GM19438 (cell line): ENCODE measurements at regions not wholly inside any gene's neighbourhood (a gene's known extent, or its start where the extent isn't known, plus 50 kb on each side); places are given as distances from the start of the nearest gene placed in this dataset.
"Not testable (repeated sequence)": the region's sequence is repeated elsewhere in the genome, so short reads cannot be mapped to it uniquely, and the experiment has no call there.

Source experiments
- ATAC-seq: cut with Tn5 transposase; IDR thresholded peaks from one replicate; pipeline ENCODE4 v1.9.1; 2021; ENCODE audit warnings: low read depth; ENCODE audit not compliant: unreplicated experiment

DNA sequence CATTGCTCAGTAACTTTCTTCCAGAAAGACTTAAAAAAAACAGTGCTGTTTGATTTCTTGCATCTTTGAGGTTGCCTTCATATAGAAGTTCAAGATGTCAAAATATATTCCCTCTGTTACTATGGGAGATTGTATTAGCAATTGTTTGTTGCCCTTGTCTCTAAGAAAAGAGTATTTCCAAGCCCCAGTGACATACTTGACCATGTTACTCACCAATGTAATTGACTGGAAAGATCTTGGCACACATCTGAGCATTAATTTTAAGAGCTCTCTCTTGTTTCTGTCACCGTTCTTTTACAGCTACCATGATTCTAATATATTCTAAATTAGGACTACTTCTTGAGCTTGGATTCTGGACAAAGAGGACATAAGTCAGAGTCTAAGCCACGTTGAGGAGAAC is 902.7 kb upstream of the EPHA5 start:
- ATAC-seq, result no peak

DNA sequence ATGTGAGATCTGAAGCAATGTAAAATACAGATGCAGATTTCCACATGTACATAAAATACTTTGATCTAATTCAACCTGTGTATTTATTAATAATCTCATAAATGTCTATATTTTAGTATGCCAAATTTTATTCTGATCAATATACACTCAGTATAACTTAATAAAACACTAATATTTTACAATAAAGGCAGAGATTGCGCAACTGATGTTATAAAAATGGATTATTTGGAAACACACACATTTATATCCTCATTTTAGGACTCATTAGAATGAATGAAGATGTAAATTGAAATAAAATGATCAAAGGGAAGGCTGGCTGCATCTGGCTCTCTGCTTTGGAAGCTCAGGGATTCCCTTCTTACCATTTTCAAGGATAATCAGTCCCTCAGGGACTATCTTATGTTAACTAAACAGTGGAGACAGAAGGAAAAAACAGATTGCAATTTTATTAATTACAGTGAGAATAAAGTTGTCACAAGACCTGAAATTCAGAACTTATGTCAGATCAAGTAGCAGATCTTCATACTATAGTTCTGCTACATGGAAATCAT is 900.9 kb upstream of the EPHA5 start:
- ATAC-seq, result no peak

DNA sequence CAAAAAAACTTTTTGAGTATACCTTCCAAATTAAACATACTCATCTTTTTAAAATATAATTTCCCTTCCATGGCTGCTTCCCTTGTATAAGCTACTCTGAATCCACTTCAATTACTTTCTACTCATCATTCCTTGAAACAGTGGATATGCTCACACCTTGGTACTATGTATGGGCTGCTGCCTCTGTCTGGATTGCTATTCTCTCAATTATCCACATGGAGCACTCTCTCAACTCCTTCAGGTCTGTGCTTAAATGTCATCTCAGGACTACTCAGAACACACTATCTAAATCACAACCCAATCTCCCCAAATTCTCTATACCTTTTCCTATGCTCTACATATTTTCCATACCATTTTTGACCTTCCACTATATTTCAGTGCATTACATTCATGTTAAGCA is 898.9 kb upstream of the EPHA5 start:
- no peak for ATAC-seq

DNA sequence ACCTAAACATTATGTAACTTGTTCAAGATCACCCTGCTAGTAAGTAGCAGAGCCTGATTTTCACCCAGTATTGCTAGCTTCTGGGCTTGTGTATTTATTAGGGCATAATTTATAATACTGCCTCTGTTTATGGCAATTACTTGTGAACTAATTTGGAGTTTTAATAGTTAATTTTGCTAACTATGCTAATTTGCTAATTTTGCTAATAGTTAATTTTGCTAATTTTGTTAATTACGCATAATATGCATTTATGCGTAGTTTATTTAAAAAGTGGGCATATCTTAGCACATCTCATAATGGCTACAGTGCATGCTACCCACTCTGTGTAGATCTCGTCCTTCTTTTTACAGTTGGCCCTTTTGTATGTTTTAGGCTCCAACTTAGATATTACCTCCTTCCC is 898.1 kb upstream of the EPHA5 start:
- ATAC-seq, result no peak

DNA sequence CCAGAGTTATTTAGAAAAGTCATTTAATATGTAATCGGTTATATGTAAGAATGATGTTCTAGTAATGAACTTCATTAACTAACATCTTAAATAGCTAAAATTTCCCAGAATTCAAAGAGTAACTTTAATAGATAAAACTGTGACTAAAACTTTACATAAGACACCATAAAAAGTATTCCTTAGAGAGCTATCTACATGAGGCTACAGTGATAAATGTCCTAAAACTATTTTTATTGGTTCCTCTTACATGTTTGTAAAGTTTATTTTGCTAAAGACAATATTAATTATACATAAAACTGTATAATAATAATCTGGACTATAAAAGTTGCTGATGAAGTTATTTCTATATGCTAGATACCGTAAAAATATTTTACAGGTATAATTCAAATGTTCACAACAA is 897.7 kb upstream of the EPHA5 start:
- ATAC-seq, result no peak

DNA sequence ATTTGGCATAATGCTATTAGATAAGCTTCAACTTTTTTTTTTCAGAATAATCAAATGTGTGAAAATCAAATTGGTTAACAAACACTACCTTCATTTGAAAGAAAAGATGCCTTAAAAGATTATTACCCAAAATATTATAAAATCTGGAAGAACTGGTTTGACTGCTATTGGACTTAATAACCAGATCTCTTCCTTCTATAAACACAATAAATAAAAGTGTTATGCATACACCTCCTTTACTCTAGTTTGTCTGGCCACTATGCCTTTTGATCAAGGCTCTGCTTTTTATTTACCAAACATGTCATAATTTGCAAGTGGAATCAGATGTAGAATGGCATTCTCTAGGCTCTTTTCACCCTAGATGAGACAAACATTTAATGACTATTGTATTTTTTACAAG is 897.3 kb upstream of the EPHA5 start:
- no peak for ATAC-seq

DNA sequence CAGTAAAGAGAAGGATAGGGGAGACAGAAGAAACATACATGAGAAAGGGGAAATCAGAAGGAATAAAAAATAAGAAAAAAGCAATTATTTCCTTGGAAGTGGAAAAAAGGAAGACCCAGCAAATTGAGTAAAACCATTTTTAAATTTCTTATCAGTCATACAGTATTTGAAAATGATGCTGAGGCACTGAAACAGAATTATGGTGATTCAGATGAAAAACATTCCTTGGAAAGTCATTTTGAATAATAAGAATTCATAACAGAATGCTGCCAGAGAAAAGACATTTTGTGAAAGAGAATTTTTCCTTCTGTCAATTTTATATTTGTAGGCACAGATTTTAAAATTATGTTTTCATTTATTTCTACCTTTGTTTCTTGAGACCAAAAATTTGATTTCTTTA is 895.5 kb upstream of the EPHA5 start:
- no peak for ATAC-seq

DNA sequence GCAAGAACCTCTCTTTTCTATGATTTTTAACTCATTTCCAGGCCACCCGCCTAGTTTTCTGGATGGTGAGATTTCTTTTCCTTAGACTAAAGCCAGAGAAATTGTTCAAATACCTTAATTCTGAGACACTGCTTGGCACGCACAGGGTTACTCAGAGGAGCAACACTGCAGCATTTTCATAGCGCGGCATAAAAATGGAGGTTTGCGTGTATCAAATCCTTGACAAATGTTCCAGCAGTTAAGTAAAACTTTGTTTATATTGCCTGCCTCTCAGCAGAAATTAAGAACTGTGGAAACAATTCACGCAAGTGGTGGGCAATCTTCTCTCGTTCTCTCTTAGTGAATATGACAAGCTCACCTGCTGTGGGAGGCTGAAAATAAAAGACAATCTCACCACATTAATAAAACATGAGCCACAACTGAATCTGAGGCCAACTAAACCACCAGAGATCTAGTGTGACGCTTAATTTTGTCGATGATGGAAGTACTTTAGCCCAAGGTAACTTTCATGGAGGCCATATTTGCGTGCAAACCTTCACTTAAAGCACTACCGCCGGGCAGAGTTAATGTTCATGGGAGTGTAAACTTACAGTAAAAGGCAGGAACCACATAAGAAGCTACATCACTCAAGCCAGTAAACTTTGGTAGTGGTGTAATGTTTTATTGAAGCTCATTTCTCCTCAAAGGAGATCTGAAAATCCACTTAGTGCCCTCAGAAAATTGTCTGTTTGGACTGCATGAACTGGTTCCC is 894.8 kb upstream of the EPHA5 start:
- no peak for ATAC-seq

DNA sequence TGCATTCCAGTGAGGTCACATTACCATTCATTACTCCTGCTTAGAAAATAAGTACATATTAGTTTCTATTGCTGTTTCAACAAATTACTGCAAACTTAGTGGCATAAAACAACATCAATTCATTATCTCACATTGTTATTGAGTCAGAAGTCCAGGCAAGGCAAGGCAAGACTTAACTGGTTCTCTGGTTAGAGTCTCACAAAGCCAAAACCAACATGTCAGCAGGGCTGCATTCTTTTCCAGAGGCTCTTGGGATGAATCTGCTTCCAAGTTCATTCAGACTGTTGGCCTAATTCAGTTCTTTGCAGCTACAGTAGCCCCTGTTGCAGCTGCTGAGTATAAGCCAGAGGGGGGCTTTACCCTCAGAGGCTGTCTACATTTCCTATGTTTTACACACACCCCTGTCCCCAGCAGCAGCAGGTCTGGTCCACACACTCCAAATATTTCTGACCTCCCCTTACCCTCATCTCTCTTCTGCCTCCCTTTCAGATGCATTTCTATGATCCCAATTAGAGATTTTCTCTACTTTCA is 892.1 kb upstream of the EPHA5 start:
- no peak for ATAC-seq

DNA sequence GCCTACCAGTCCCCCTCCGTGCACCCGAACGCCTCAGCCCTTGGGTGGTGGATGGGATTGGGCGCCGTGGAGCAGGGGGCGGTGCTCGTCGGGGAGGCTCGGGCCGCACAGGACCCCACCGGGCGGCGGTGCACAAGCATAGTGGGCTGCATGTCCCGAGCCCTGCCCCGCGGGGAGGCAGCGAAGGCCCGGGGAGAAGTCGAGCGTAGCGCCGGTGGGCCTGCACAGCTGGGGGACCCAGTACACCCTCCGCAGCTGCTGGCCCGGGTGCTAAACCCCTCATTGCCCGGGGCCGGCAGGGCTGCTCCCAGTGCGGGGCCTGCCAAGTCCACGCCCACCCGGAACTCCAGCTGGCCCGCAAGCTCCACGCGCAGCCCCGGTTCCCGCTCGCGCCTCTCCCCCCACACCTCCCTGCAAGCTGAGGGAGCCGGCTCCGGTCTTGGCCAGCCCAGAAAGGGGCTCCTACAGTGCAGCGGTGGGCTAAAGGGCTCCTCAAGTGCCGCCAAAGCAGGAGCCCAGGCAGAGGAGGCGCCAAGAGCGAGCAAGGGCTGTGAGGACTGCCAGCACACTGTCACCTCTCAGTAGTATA is 891.3 kb upstream of the EPHA5 start:
- not testable (repeated sequence) for ATAC-seq

DNA sequence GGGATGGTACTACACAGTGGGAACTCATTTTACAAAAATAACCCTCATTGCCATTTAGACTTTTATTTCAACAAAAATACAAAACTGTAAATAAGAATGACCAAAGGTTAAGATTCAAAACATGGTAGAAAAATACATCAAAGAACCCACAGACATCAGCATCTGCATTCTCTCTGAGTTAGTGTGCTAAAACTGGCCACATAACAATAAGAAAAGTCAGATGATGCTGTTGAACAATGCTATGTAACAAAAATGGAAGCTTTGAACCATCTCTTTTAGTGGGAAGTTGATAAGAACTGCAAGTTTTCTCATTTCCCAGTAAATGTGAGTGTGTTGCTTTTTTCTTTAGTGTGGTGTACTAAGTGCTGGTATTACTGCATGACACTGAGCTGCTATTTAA is 888.4 kb upstream of the EPHA5 start:
- ATAC-seq, result no peak

DNA sequence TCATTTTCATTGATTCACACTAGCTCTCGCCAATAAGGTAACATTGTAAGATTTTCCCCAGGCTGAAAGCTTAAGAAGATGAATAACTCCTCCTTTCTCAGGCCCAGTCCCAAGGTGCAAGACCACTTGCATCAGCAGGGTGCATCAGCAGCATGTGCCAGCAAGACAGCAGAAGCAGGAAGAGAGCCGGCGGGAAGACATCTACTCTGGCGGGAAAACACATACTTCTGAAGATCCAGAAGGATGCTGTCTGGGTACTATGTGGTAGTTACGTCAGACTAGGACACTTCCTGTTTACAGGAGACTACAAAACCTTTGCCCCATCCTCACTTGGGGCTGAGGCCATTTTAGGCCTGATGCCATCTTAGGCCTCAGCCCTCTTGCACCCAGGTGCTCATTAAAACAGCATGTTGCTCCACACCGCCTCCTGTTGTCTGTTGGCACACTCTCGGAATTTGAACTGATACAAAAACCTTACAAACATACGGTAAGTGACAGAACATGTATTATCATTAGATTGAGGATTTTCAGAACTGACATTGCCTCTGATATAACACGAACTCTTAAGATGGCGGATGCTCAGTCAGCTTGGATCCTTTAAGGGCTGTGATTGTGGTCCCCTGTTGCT is 886.5 kb upstream of the EPHA5 start:
- no peak for ATAC-seq

DNA sequence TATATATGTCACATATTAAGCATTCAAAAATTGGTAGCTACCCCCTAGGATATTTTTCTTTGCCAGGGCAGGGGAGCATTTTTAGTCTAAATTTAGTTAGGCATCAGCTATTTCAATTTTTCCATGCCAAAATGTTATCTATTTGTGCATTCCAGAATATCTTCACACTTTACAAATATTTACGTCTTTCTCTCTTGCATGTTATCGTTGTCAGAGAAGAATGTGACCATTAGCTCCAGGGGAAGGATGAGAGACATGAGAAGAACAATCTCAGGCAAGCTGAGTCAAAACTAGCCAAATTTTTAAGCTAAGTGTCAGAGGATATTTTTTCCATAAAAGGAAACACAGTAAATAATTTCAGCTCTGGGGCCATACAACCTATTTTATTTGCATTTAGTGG is 885.0 kb upstream of the EPHA5 start:
- no peak for ATAC-seq

DNA sequence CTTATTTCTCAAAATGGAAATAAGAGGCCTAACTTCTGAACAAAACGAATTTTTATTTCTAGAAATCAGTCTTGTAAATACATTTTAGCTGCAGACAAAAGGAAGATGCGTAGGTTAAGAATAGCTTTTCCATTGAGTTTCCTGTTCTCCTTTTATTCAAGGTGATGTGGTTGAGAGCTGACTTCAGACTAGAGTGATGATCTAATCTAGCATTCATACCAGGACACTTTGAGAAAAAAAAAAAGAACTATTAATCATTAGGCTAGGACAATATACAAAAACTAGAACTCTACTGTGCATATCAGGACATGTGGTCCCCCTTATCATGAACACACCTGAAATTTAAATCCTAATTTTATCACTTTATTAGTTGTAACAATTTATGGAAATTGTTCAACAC is 884.5 kb upstream of the EPHA5 start:
- no peak for ATAC-seq

DNA sequence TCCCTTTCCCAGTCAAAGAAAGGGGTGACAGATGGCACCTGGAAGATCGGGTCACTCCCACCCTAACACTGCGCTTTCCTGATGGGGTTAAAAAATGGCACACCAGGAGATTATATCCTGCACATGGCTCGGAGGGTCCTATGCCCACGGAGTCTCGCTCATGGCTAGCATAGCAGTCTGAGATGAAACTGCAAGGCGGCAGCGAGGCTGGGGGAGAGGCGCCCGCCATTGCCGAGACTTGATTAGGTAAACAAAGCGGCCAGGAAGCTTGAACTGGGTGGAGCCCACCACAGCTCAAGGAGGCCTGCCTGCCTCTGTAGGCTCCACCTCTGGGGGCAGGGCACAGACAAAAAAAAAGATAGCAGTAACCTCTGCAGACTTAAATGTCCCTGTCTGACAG is 875.0 kb upstream of the EPHA5 start:
- ATAC-seq, result not testable (repeated sequence)

DNA sequence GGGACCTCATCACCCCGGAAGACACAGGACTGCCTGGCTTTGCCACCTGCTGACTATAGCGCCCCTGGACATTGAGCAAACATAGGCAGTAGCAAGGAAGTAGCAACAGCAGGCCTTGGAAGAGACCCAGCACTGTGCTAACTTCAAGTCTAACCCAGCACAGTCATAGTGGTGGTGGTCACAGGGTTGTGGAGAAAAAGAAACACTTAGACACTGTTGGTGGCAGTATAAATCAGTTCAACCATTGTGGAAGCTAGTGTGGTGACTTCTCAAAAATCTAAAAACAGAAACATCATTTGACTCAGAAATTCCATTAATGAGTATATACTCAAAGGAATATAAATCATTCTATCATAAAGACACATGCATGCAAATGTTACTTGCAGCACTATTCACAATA is 874.0 kb upstream of the EPHA5 start:
- ATAC-seq, result no peak

DNA sequence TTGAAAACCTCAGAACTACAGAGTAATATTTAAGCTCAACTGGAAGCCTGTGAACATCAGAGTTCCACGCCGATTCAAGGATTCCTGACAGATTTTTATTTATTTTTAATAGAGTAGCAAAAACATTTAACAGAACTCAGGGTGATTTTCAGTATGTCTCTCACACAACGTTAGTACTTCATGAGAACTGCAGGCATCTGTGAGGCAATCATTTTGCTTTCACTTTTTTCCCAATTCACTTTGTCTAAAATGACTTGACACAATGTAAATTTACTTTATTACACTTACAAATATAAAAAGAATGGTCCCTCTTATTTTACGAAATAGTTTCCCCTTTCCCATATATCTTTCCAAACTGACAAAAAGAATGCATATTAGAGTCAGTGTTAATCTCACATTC is 869.5 kb upstream of the EPHA5 start:
- no peak for ATAC-seq

DNA sequence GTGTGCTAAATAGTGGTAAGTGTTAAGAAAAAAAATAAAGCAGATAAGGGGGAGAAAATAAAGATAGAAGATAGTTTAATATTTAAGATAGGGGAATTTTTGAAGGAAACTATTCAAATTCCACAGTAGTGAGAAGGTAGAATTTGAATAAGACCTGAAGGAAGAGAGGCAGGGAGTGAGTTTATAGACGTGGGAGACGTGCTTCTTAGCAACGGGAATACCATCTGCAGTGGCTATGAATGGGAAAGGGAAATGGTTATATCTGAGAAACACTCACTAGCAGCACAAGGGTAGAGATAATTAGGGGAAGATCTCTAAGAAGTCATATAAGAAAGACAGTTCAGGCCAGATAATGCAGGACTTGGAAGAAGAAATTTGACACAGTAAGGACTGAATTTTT is 854.5 kb upstream of the EPHA5 start:
- no peak for ATAC-seq

DNA sequence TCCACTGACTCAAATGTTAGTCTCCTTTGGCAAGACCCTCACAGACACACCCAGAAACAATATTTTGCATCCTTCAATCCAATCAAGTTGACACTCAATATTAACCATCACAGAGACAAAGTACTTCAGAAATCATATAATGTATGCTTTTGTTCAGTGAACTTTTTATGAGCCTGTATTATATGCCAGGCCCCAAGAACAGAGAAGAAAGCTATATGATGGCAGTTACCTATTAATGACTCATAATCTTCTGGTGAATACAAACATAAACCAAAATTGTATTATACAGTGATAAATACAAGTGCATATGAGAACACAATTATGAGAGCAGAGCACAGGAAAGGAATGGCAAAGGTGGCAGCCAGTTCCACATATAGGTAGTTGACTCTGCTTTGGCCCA is 852.0 kb upstream of the EPHA5 start:
- ATAC-seq, result no peak

DNA sequence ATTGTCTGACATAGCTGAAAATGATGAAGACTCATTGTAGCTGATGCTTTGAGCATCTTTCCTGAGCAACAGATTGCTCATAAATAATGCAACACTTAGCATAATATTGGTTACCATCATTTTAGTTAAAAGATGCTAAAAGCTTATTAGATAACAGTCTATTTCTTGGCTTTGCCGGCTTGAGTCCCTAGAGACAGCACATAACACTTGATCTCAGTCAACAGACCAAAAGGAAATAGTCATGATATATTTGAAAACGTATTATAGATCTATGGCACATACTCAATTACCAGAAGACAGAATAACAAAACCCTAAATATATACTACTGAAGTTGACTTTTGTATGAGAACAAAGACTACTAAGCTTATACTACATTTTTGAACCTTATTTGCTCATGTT is 846.7 kb upstream of the EPHA5 start:
- ATAC-seq, result no peak

DNA sequence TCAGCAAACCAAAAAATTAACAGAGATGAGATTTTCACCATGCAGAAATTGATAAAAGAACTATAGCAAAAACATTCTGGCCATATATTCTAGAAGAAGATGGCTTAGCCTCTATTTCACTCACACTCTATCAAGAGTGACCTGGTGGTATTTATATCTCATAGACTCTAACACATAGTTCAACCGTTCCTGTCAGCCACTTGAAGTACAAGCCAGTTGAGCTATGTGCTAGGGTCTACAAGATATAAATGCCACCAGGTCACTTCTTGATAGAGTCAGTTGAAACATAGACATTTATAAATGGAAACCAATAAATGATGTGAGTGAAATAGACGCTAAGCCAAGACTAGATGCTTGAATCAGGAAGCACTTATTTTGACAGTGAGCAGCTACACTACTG is 836.7 kb upstream of the EPHA5 start:
- no peak for ATAC-seq

DNA sequence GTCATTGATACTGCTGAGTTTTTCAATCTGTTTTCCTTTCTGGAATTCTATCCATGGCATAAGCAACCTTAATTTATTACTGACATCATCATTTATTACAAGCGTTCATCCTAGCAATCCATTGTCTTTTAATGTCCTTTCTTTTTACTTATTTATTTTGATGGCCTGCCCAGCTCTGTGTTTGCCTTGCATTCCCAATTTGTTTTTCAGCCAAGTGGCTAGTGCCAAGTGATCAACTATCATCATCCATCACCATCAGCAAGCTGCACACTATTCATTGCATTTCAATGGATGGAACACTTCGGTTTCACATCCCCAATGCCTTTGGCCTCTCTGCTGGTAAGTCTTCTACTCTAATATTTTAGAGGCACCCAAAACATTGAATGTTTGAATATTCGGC is 831.7 kb upstream of the EPHA5 start:
- no peak for ATAC-seq
